ENCODE measurements at regions not wholly inside any gene's neighbourhood (a gene's known extent, or its start where the extent isn't known, plus 50 kb on each side); places are given as distances from the start of the nearest gene placed in this dataset.
A peak's percentile ranks its signal among the peaks of the same experiment; 100 is the strongest.

- no peak for DNase-seq
These were observed 686.3 kb downstream of the FGF9 start for GRCh38 chr13:22357132-22357531.

- DNase-seq, result no peak
These were observed 698.2 kb downstream of the FGF9 start for GRCh38 chr13:22369090-22369489.

- no peak for DNase-seq
These were observed 699.0 kb downstream of the FGF9 start for GRCh38 chr13:22369840-22370239.

- DNase-seq, result no peak
These were observed 701.4 kb downstream of the FGF9 start for GRCh38 chr13:22372261-22372660.

GRCh38 chr13:22375151-22375550, 704.3 kb downstream of the FGF9 start:
- no peak for DNase-seq

- no peak for DNase-seq
These were observed 717.0 kb downstream of the FGF9 start for GRCh38 chr13:22387899-22388298.

- DNase-seq, result no peak
These were observed 729.0 kb downstream of the FGF9 start for GRCh38 chr13:22399801-22400420.

- DNase-seq, result no peak
These were observed 731.8 kb downstream of the FGF9 start for GRCh38 chr13:22402682-22403081.

GRCh38 chr13:22403144-22403543, 732.3 kb downstream of the FGF9 start:
- no peak for DNase-seq

- DNase-seq, result no peak
These were observed 735.0 kb downstream of the FGF9 start for GRCh38 chr13:22405891-22406290.

- no peak for DNase-seq
These were observed 741.6 kb downstream of the FGF9 start for GRCh38 chr13:22412452-22412851.

- no peak for DNase-seq
These were observed 751.1 kb downstream of the FGF9 start for GRCh38 chr13:22422023-22422422.

- DNase-seq, result no peak
These were observed 751.8 kb downstream of the FGF9 start for GRCh38 chr13:22422712-22423111.

GRCh38 chr13:22423261-22423660, 752.4 kb downstream of the FGF9 start:
- DNase-seq, result no peak

GRCh38 chr13:22425087-22425486, 754.2 kb downstream of the FGF9 start:
- no peak for DNase-seq

GRCh38 chr13:22427066-22427465, 753.7 kb upstream of the SGCG start:
- no peak for DNase-seq

GRCh38 chr13:22427783-22428182, 753.0 kb upstream of the SGCG start:
- DNase-seq, result no peak

GRCh38 chr13:22428188-22428828, 752.5 kb upstream of the SGCG start:
- DNase-seq, result no peak

- no peak for DNase-seq
These were observed 748.1 kb upstream of the SGCG start for GRCh38 chr13:22432690-22433089.

GRCh38 chr13:22447132-22447886, 733.5 kb upstream of the SGCG start:
- DNase-seq, result no peak

GRCh38 chr13:22449251-22449650, 731.5 kb upstream of the SGCG start:
- no peak for DNase-seq

GRCh38 chr13:22451327-22451741, 729.4 kb upstream of the SGCG start:
- peak; percentile 9 for DNase-seq

- no peak for DNase-seq
These were observed 726.2 kb upstream of the SGCG start for GRCh38 chr13:22454586-22454985.

- no peak for DNase-seq
These were observed 725.7 kb upstream of the SGCG start for GRCh38 chr13:22455036-22455435.

Measured in kidney glomerular epithelial cell (primary cell).